ENCODE measurements at regions not wholly inside any gene's neighbourhood (a gene's known extent, or its start where the extent isn't known, plus 50 kb on each side); places are given as distances from the start of the nearest gene placed in this dataset.

DNA sequence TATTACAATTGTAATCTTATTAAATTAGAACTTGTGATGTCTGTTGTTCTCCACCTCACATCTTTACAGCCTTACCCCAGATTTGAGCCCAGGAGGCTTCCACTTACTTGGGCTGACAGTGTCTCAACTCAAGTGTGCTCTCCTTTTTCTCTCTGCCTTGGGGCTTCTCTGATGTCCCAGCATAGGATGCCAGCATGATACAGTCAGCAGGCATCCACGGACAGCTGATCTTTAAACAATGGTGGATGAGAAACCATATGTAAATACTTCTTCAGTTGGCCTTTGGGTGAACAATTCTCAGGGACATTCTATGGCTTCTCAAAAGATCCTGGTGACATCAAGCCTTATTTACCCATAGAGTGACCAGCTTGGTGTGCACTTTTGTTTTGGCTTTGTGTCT, 107.6 kb upstream of the GORAB start:
- ATAC-seq: no peak
- H2AFZ ChIP-seq: no peak overlapping the region
- peaks cover 11% of the 10 kb centered on the region for H3K4me1 Mint-ChIP-seq
- H3K4me3 Mint-ChIP-seq: no peak overlapping the region
- no peaks in the 10 kb centered on the region for H3F3A ChIP-seq (replicated peaks; ENCODE audit: low read depth)
- H3K9me2 ChIP-seq (ENCODE audit: insufficient read depth): 0 out of 2 replicates have a peak, but pooled peaks cover 10% of the 10 kb centered on the region
- no peak overlapping the region for H3K4me2 ChIP-seq
- H3K27me3 ChIP-seq (ENCODE audit: insufficient read depth): no peaks in the 10 kb centered on the region
- H3K36me3 ChIP-seq (ENCODE audit: insufficient read depth): no peaks in the 10 kb centered on the region
- no peaks in the 10 kb centered on the region for H3K36me3 Mint-ChIP-seq (ENCODE audit: low read depth)
- H3K4me3 ChIP-seq: no peak overlapping the region
- no peak overlapping the region for H3K27ac ChIP-seq (ENCODE audit: low read depth)
- peaks cover 4% of the 10 kb centered on the region; the same call in 1 of the 2 replicates for H3K4me1 ChIP-seq (ENCODE audit: insufficient read depth)
- H3K79me2 ChIP-seq (replicated peaks; ENCODE audit: insufficient read depth): no peaks in the 10 kb centered on the region
- peaks cover 2% of the 10 kb centered on the region for H3K27me3 Mint-ChIP-seq (ENCODE audit: insufficient read depth, low read depth, poor library complexity)
- no peak overlapping the region for H3K27ac Mint-ChIP-seq
- TF ChIP-seq, protein P1, sequence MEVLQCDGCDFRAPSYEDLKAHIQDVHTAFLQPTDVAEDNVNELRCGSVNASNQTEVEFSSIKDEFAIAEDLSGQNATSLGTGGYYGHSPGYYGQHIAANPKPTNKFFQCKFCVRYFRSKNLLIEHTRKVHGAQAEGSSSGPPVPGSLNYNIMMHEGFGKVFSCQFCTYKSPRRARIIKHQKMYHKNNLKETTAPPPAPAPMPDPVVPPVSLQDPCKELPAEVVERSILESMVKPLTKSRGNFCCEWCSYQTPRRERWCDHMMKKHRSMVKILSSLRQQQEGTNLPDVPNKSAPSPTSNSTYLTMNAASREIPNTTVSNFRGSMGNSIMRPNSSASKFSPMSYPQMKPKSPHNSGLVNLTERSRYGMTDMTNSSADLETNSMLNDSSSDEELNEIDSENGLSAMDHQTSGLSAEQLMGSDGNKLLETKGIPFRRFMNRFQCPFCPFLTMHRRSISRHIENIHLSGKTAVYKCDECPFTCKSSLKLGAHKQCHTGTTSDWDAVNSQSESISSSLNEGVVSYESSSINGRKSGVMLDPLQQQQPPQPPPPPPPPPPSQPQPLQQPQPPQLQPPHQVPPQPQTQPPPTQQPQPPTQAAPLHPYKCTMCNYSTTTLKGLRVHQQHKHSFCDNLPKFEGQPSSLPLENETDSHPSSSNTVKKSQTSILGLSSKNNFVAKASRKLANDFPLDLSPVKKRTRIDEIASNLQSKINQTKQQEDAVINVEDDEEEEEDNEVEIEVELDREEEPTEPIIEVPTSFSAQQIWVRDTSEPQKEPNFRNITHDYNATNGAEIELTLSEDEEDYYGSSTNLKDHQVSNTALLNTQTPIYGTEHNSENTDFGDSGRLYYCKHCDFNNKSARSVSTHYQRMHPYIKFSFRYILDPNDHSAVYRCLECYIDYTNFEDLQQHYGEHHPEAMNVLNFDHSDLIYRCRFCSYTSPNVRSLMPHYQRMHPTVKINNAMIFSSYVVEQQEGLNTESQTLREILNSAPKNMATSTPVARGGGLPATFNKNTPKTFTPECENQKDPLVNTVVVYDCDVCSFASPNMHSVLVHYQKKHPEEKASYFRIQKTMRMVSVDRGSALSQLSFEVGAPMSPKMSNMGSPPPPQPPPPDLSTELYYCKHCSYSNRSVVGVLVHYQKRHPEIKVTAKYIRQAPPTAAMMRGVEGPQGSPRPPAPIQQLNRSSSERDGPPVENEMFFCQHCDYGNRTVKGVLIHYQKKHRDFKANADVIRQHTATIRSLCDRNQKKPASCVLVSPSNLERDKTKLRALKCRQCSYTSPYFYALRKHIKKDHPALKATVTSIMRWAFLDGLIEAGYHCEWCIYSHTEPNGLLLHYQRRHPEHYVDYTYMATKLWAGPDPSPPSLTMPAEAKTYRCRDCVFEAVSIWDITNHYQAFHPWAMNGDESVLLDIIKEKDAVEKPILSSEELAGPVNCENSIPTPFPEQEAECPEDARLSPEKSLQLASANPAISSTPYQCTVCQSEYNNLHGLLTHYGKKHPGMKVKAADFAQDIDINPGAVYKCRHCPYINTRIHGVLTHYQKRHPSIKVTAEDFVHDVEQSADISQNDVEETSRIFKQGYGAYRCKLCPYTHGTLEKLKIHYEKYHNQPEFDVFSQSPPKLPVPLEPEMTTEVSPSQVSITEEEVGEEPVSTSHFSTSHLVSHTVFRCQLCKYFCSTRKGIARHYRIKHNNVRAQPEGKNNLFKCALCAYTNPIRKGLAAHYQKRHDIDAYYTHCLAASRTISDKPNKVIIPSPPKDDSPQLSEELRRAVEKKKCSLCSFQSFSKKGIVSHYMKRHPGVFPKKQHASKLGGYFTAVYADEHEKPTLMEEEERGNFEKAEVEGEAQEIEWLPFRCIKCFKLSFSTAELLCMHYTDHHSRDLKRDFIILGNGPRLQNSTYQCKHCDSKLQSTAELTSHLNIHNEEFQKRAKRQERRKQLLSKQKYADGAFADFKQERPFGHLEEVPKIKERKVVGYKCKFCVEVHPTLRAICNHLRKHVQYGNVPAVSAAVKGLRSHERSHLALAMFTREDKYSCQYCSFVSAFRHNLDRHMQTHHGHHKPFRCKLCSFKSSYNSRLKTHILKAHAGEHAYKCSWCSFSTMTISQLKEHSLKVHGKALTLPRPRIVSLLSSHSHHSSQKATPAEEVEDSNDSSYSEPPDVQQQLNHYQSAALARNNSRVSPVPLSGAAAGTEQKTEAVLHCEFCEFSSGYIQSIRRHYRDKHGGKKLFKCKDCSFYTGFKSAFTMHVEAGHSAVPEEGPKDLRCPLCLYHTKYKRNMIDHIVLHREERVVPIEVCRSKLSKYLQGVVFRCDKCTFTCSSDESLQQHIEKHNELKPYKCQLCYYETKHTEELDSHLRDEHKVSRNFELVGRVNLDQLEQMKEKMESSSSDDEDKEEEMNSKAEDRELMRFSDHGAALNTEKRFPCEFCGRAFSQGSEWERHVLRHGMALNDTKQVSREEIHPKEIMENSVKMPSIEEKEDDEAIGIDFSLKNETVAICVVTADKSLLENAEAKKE (CRISPR knock-in tag; IDR thresholded peaks at IDR 0.05): no peak
- TF ChIP-seq EZH2phosphoT487 (IDR thresholded peaks at IDR 0.05; ENCODE audit: unreplicated experiment): no peak
- TF ChIP-seq, protein P2, sequence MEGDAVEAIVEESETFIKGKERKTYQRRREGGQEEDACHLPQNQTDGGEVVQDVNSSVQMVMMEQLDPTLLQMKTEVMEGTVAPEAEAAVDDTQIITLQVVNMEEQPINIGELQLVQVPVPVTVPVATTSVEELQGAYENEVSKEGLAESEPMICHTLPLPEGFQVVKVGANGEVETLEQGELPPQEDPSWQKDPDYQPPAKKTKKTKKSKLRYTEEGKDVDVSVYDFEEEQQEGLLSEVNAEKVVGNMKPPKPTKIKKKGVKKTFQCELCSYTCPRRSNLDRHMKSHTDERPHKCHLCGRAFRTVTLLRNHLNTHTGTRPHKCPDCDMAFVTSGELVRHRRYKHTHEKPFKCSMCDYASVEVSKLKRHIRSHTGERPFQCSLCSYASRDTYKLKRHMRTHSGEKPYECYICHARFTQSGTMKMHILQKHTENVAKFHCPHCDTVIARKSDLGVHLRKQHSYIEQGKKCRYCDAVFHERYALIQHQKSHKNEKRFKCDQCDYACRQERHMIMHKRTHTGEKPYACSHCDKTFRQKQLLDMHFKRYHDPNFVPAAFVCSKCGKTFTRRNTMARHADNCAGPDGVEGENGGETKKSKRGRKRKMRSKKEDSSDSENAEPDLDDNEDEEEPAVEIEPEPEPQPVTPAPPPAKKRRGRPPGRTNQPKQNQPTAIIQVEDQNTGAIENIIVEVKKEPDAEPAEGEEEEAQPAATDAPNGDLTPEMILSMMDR (conservative IDR thresholded peaks at IDR 0.05; ENCODE audit: low read depth in 2 of 2): no peak
- TF ChIP-seq ZNF331 (CRISPR knock-in tag; IDR thresholded peaks at IDR 0.05; ENCODE audit: low read depth): no peak
- no peak for TF ChIP-seq REST (IDR thresholded peaks at IDR 0.05; ENCODE audit: unreplicated experiment)
- no peak for TF ChIP-seq EZH2 (IDR thresholded peaks at IDR 0.05; ENCODE audit: low read depth, unreplicated experiment)
- H3K9me3 Mint-ChIP-seq: no peaks in the 10 kb centered on the region; the same call in 2 of the 3 replicates
- no peaks in the 10 kb centered on the region for H4K20me1 ChIP-seq (replicated peaks; ENCODE audit: insufficient read depth)
- no peak for DNase-seq (ENCODE audit: low spot score)
